Trophoblast cell (in vitro differentiated cells and primary cell): ENCODE measurements at regions not wholly inside any gene's neighbourhood (a gene's known extent, or its start where the extent isn't known, plus 50 kb on each side); places are given as distances from the start of the nearest gene placed in this dataset.

Experiments used
- DNase-seq, 2 donors: peaks; one replicate each; pipeline ENCODE4 v3.0.0-alpha.2; 2016
- H2AFZ ChIP-seq: 2 replicates; pipeline ENCODE4 v1.6.1; 2013; ENCODE audit warnings: low read length, moderate library complexity, mild to moderate bottlenecking; ENCODE audit not compliant: insufficient read depth, poor library complexity
- H2AK5ac ChIP-seq: 2 replicates; pipeline ENCODE4 v1.6.1; 2013; ENCODE audit warnings: mild to moderate bottlenecking, low read length
- H2BK120ac ChIP-seq: 2 replicates; pipeline ENCODE4 v1.6.1; 2013; ENCODE audit warnings: low read length, mild to moderate bottlenecking, moderate library complexity; ENCODE audit not compliant: insufficient read depth, poor library complexity
- H2BK12ac ChIP-seq: 2 replicates; pipeline ENCODE4 v1.6.1; 2013; ENCODE audit warnings: mild to moderate bottlenecking, low read length, moderate library complexity
- H2BK5ac ChIP-seq: 2 replicates; pipeline ENCODE4 v1.6.1; 2013; ENCODE audit warnings: low read length, low read depth, moderate library complexity, mild to moderate bottlenecking; ENCODE audit not compliant: poor library complexity
- H3K14ac ChIP-seq: 2 replicates; pipeline ENCODE4 v1.6.1; 2013; ENCODE audit warnings: mild to moderate bottlenecking, low read length
- H3K18ac ChIP-seq: 2 replicates; pipeline ENCODE4 v1.6.1; 2013; ENCODE audit warnings: mild to moderate bottlenecking, low read length
- H3K23ac ChIP-seq: 2 replicates; pipeline ENCODE4 v1.6.1; 2013; ENCODE audit warnings: low read length
- H3K27ac ChIP-seq: 2 replicates; pipeline ENCODE4 v1.5.1; 2013; ENCODE audit warnings: low read depth, mild to moderate bottlenecking, inconsistent platforms, low read length, moderate library complexity
- H3K27me3 ChIP-seq: 2 replicates; pipeline ENCODE4 v1.6.1; 2013; ENCODE audit warnings: inconsistent platforms, mild to moderate bottlenecking, low read length, moderate library complexity; ENCODE audit not compliant: insufficient read depth
- H3K36me3 ChIP-seq, 2 experiments: 1 replicate in 1 of 2; 2 replicates in 1 of 2; pipeline ENCODE4 v1.6.1; 2013; ENCODE audit warnings: low read length in 2 of 2, mild to moderate bottlenecking in 2 of 2, moderate library complexity in 1 of 2; ENCODE audit not compliant: insufficient read depth in 2 of 2, control insufficient read depth in 1 of 2
- H3K4ac ChIP-seq: 2 replicates; pipeline ENCODE4 v1.6.1; 2013; ENCODE audit warnings: low read depth, mild to moderate bottlenecking, low read length, moderate library complexity
- H3K4me1 ChIP-seq, 2 experiments: 1 replicate in 1 of 2; 2 replicates in 1 of 2; pipeline ENCODE4 v1.6.1; 2013; ENCODE audit warnings: low read length in 2 of 2, mild to moderate bottlenecking in 2 of 2, moderate library complexity in 1 of 2; ENCODE audit not compliant: insufficient read depth in 2 of 2, control insufficient read depth in 1 of 2
- H3K4me2 ChIP-seq: 2 replicates; pipeline ENCODE4 v1.6.1; 2013; ENCODE audit warnings: inconsistent platforms, mild to moderate bottlenecking, low read length, moderate library complexity
- H3K4me3 ChIP-seq: 2 replicates; pipeline ENCODE4 v1.5.1; 2013; ENCODE audit warnings: mild to moderate bottlenecking, low read depth, low read length, inconsistent platforms
- H3K79me1 ChIP-seq: one replicate; pipeline ENCODE4 v1.6.1; 2013; ENCODE audit warnings: low read length
- H3K79me2 ChIP-seq: 2 replicates; pipeline ENCODE4 v1.6.1; 2013; ENCODE audit warnings: low read length, mild to moderate bottlenecking; ENCODE audit not compliant: control insufficient read depth, insufficient read depth, poor library complexity
- H3K9ac ChIP-seq: 2 replicates; pipeline ENCODE4 v1.6.1; 2013; ENCODE audit warnings: mild to moderate bottlenecking, low read length
- H3K9me3 ChIP-seq: 2 replicates; pipeline ENCODE4 v1.6.1; 2013; ENCODE audit warnings: low read depth, mild to moderate bottlenecking, control low read depth, inconsistent platforms, low read length; ENCODE audit not compliant: insufficient read depth
- H4K12ac ChIP-seq: 2 replicates; pipeline ENCODE4 v1.6.1; 2013; ENCODE audit warnings: low read depth, mild to moderate bottlenecking, low read length, moderate library complexity
- H4K8ac ChIP-seq: 2 replicates; pipeline ENCODE4 v1.6.1; 2013; ENCODE audit warnings: low read depth, mild to moderate bottlenecking, low read length, moderate library complexity
- H4K91ac ChIP-seq: one replicate; pipeline ENCODE4 v1.6.1; 2013; ENCODE audit warnings: low read depth, mild to moderate bottlenecking, low read length, moderate library complexity
- WGBS: extraction: QIAGEN DNeasy Blood & Tissue Kit; methylation state at CpG from one replicate; pipeline ENCODE4 v1.1.7; 2013; ENCODE audit warnings: missing lambda C conversion rate; ENCODE audit not compliant: insufficient read length, insufficient coverage; ENCODE audit errors: extremely low coverage; 5-methylcytosine and 5-hydroxymethylcytosine counted together

DNA sequence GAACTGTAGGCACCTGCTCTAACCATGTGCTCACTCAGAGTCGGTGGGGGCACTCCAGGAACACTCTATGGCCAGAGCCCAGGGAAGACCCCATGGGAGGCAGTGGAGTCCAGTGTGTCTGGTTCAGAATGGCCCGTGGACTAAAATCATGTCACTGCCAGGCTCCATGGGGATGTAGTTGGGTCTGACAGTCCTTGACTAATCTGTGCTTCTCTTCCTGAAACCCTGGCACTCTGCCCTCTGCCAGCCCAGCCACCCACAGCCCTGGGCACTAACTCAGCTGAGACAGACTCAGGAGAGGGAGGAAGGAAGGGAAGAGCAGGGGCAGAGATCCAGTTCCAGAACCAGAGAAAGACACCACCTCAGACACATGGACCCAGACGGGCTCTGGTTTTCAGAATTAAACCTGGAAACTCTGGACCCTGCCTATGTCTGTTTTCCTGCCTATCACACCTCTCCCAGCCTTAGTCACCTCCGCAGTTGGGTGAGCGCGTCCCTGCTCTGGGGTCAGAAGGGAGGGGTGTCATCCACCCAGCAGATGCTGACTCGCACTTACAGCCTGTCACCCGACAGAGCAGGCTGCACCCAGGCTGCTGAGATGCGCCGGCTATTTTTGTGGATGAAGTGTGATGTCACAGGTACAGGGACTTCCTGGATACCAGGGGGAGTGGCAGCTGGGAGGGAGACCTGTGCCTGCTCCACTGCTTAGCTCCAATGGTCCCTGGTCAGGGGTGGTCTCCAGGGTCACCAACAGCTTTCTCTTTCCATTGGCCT lies 56.8 kb upstream of the INSYN1 start:
- Histone ChIP-seq H4K12ac (no peak overlapping the region), H4K91ac (no peak overlapping the region), H3K27me3 (no peaks in the 10 kb centered on the region), H3K9ac (no peak overlapping the region), H3K79me2 (no peaks in the 10 kb centered on the region), H2AFZ (no peak overlapping the region), H3K14ac (no peak overlapping the region), H2BK120ac (no peak overlapping the region), H2BK5ac (no peak overlapping the region), H3K18ac (no peak overlapping the region), H3K23ac (no peak overlapping the region), H4K8ac (no peak overlapping the region), H3K79me1 (no peaks in the 10 kb centered on the region), H3K4me1 (no peaks in the 10 kb centered on the region), H2AK5ac (no peak overlapping the region), H2BK12ac (no peak overlapping the region), H3K4ac (no peak overlapping the region), H3K9me3 (no peaks in the 10 kb centered on the region), H3K4me3 (no peak overlapping the region), H3K4me2 (no peak overlapping the region), H3K27ac (no peak overlapping the region), H3K36me3 (no peaks in the 10 kb centered on the region)
- DNase-seq: no peak
- no CpG with 5 or more reads among the region's 10 CpGs for WGBS

DNA sequence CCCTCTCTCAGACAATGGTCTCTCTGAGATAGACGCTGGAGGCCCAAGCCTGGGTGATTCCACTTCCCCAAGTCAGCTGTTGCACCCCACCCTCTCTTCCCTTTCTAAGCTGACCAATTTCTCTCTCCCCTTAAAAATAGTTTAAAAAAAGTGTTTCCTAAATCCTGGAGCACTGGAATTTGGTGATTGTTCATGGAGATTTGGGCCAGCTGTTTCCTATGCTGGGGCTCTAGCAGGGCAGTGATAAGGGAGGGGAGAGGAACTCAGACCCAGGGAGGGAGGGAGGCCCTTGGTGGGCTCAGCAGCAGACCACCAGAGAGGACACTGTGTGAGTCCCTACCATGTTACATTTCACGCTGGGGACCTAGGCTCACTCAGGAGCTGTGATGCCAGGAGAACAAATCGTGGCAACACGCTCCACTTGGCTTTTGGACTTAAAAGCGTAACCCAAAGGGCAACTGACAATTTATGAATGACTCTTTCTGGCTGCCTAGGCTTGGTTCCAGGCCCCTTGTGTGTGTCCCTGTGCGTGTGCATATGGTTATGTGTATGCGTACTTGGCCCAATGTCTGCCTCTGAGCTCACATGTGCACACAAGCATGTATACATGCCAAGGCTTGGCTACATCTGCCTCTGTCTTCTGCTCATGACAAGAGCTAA lies 59.8 kb upstream of the INSYN1 start:
- H2AFZ ChIP-seq: no peak overlapping the region
- no peaks in the 10 kb centered on the region for H3K79me2 ChIP-seq
- no peak for DNase-seq
- H3K4me2 ChIP-seq: no peak overlapping the region
- no peak overlapping the region for H2BK120ac ChIP-seq
- no peaks in the 10 kb centered on the region for H3K79me1 ChIP-seq
- H3K4me1 ChIP-seq: no peaks in the 10 kb centered on the region
- no peak overlapping the region for H3K4me3 ChIP-seq
- H2BK5ac ChIP-seq: no peak overlapping the region
- H2AK5ac ChIP-seq: no peak overlapping the region
- no peak overlapping the region for H4K8ac ChIP-seq
- no peak overlapping the region for H3K27ac ChIP-seq
- no peak overlapping the region for H3K23ac ChIP-seq
- H3K27me3 ChIP-seq: no peaks in the 10 kb centered on the region
- H3K14ac ChIP-seq: no peak overlapping the region
- no peak overlapping the region for H3K18ac ChIP-seq
- no peak overlapping the region for H4K12ac ChIP-seq
- no peak overlapping the region for H3K4ac ChIP-seq
- H3K9ac ChIP-seq: no peak overlapping the region
- H3K9me3 ChIP-seq: no peaks in the 10 kb centered on the region
- WGBS: no CpG with 5 or more reads among the region's 7 CpGs
- H3K36me3 ChIP-seq: no peaks in the 10 kb centered on the region
- H4K91ac ChIP-seq: no peak overlapping the region
- no peak overlapping the region for H2BK12ac ChIP-seq

DNA sequence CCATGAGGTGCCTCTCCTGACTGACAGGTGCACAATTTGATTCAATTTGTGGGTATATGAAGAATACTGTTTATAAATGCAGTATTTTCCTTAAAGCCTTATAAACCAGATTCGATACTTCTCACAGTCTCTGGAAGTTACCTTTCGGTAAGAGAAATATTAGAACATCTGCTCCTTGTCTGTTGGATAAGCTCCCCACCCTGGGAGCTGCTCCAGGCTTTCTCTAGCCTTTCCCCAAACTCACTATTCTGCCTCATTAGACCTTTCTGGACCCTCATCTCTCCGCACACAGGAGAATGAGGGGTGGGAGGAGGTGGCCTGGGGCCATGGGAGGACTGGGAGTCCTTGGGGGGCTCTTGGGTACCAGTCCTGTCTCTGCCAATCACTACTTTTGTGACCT lies 59.8 kb upstream of the TBC1D21 start:
- whole genome bisulfite sequencing: no CpG with 5 or more reads among the region's 3 CpGs
- H2BK120ac ChIP-seq: no peak overlapping the region
- no peak overlapping the region for H2BK12ac ChIP-seq
- H3K9ac ChIP-seq: no peak overlapping the region
- H3K27me3 ChIP-seq: no peaks in the 10 kb centered on the region
- no peak overlapping the region for H3K4ac ChIP-seq
- no peak overlapping the region for H3K27ac ChIP-seq
- H3K18ac ChIP-seq: no peak overlapping the region
- H4K91ac ChIP-seq: no peak overlapping the region
- no peak overlapping the region for H3K4me2 ChIP-seq
- no peak overlapping the region for H2AFZ ChIP-seq
- no peak overlapping the region for H4K8ac ChIP-seq
- no peaks in the 10 kb centered on the region for H3K79me1 ChIP-seq
- H2BK5ac ChIP-seq: no peak overlapping the region
- H3K23ac ChIP-seq: no peak overlapping the region
- H3K9me3 ChIP-seq: no peaks in the 10 kb centered on the region
- no peaks in the 10 kb centered on the region for H3K4me1 ChIP-seq
- H4K12ac ChIP-seq: no peak overlapping the region
- no peak overlapping the region for H3K14ac ChIP-seq
- no peak for DNase-seq
- no peaks in the 10 kb centered on the region for H3K36me3 ChIP-seq
- H2AK5ac ChIP-seq: no peak overlapping the region
- H3K4me3 ChIP-seq: no peak overlapping the region
- no peaks in the 10 kb centered on the region for H3K79me2 ChIP-seq

DNA sequence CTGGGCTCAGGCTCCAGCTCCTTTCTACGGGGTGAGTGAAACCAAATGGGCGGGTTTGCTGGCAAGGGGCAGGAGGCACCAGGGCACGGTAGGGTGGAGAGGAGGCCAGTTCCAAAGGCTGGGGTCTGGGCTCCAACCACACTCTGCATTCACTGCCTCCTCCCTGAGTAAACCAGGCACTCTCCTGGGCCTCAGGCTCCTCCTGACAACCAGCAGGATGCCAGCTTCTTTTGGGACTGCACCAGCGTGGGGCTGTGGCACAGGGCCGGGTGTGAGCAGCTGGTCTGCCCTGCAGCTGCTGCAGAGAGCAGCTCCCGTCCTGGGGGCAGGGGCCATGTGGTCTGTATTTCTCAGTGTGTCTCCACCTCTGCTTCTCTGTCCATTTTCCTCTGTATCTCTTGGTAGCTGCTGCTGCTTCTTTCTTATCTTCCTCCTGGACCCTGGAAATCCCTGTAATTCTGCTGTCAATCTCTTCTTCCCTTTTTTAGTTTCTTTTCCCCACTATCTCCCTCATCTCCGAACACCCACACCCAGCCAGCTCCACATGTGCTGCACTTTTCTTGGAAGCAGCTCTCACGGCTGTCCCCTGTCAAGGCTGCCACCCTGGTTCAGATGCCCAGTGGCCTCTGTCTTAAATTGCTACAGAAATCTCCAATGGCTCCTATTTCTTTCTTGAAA lies 54.9 kb upstream of the TBC1D21 start:
- H3K9me3 ChIP-seq: peaks cover 1% of the 10 kb centered on the region
- no peak overlapping the region for H4K12ac ChIP-seq
- no peak overlapping the region for H3K18ac ChIP-seq
- H2BK5ac ChIP-seq: no peak overlapping the region
- no peak overlapping the region for H2AK5ac ChIP-seq
- H3K14ac ChIP-seq: no peak overlapping the region
- no peak overlapping the region for H2AFZ ChIP-seq
- no peak overlapping the region for H3K27ac ChIP-seq
- H2BK12ac ChIP-seq: no peak overlapping the region
- H4K91ac ChIP-seq: no peak overlapping the region
- no peak for DNase-seq
- H3K4ac ChIP-seq: no peak overlapping the region
- no peak overlapping the region for H2BK120ac ChIP-seq
- H3K79me2 ChIP-seq: no peaks in the 10 kb centered on the region
- no peak overlapping the region for H3K9ac ChIP-seq
- no peaks in the 10 kb centered on the region for H3K36me3 ChIP-seq
- H3K4me2 ChIP-seq: no peak overlapping the region
- no peaks in the 10 kb centered on the region for H3K79me1 ChIP-seq
- H3K4me3 ChIP-seq: no peak overlapping the region
- no CpG with 5 or more reads among the region's 8 CpGs for WGBS
- no peak overlapping the region for H3K23ac ChIP-seq
- no peaks in the 10 kb centered on the region for H3K4me1 ChIP-seq
- H3K27me3 ChIP-seq: no peaks in the 10 kb centered on the region
- H4K8ac ChIP-seq: no peak overlapping the region
